HG03196 (cell line): ENCODE measurements at regions not wholly inside any gene's neighbourhood (a gene's known extent, or its start where the extent isn't known, plus 50 kb on each side); places are given as distances from the start of the nearest gene placed in this dataset.
"Not testable (repeated sequence)": the region's sequence is repeated elsewhere in the genome, so short reads cannot be mapped to it uniquely, and the experiment has no call there.

ENCODE experiments used
- ATAC-seq: cut with Tn5 transposase; IDR thresholded peaks from one replicate; pipeline ENCODE4 v1.9.1; 2021; ENCODE audit not compliant: unreplicated experiment

DNA sequence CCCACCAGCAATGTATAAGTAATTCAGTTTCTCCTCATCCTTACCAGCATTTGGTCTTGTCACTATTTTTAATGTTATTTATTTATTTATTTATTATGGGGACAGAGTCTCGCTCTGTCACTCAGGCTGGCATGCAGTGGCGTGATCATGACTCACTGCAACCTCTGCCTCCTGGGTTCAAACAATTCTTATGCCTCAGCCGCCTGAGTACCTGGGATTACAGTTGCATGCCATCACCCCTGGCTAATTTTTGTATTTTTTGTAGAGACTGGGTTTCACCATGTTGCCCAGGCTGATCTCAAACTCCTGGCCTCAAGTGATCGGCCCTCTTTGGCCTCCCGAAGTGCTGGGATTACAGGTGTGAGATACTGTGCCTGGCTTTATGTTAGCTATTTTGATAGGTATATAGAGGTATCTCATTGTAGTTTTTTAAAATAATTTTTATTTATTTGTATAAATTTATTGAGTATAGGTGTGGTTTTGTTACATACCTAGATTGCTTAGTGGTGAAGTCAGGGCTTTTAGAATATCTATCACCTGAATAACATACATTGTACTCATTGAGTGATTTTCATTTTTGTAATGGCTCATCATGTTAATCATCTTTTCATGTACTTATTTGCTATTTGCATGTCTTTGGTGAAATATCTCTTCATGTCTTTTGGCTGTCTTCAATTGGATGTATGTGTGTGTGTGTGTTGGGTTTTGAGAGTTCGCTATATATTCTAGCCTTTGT is 53.3 kb downstream of the TANC2 start:
- ATAC-seq: no peak

DNA sequence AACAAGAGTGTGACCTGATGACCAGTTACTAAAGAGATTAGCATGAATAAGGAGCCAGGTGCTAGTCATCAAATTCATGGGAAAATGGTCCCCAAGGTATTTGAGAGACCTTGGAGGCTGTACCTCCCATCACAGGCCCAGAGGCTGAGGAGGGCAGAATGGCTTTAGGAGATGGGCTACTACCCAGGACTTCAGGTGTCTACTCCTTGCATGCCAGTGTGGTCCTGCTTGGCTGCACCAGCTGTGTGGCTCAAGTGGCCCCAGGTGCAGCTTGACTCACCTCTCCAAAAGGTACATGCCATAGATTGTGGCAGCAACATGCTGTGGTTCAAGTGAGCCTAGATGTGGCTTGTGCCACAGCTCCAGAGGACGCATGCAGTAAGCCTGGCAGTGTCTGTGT is 56.5 kb downstream of the TANC2 start:
- no peak for ATAC-seq

DNA sequence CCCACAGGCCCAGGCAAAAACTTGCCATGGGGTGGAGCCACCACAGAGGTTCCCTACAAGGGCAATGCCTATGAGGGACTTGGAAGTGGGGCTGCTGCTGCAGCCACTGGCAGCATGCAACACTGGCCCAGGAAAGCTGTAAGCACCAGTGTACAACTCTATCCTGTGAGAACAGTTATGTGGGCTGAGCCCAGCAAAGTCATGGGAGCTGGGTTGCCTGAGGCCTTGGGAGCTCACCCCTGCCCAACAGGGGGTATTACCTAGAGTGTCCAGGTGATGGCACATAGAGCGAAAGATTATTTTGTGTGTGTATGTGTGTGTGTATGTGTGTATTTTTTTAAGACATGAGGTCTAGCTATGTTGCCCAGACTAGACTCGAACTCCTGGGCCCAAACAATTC is 57.0 kb downstream of the TANC2 start:
- ATAC-seq: no peak

- no peak for ATAC-seq
These were observed 58.2 kb downstream of the TANC2 start for GRCh38 chr17:63024201-63024600.

- no peak for ATAC-seq
These were observed 58.7 kb downstream of the TANC2 start for GRCh38 chr17:63024716-63025115.

- ATAC-seq: not testable (repeated sequence)
These were observed 59.6 kb downstream of the TANC2 start for GRCh38 chr17:63025637-63026036.

DNA sequence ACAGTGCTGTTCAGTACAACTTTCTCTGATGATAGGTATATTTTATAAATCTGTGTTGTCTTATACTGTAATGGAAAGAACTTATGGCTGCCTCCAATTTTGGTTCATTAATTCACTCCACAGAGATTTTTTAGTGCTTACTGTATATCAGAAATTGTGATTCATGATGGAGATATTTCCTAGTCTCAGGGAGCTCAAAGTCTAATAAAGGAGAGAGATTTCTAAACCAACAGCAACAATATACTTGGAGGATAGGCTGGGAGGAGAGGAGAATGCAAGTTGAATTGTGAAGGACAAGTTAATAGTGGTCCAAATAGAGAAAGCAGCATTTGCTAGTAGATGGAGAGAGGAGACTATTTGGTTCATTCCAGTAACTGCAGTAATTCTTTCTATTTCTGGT is 63.5 kb downstream of the TANC2 start:
- ATAC-seq: no peak

DNA sequence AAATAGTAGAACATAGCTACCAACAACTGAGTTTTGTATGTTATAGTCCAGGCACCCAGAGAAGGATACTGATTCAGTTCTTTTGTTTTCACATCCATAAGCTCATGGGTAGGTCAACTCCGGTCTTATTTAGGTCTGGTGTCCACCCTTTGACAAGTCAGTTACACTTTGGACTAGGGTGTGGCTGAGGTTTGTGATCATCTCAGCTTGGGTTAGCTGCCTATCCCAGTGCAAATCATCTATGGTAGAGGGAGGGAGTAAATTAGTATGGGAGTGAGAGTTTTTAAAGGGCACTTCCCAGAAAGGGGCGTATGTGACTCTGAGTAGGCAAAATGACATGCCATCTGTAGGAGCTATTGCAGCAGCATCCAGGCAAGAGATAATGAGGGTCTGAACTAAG is 66.1 kb downstream of the TANC2 start:
- ATAC-seq: no peak

GRCh38 chr17:63033142-63033541 is 67.1 kb downstream of the TANC2 start:
- no peak for ATAC-seq

- no peak for ATAC-seq
These were observed 69.2 kb downstream of the TANC2 start for GRCh38 chr17:63035271-63035670.

- no peak for ATAC-seq
These were observed 69.7 kb downstream of the TANC2 start for GRCh38 chr17:63035695-63036094.

DNA sequence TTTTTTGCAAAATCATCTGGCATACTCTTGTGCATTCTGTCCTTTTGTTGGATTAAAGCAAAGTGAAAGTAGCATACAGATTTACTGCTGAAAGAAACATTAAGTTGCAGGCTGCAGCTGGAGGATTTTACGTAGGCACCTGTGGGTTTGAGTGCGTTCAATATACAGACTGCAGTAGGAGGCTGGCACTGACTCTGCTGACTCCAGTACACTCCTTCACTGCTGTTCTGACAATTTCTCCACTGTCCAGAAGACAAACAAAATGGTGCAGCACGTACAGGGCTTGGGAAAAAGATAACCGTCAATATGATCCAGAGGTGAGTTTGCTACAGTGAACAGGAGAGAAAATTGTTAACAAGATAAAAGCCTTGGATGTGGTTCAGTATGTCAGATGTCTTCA is 73.3 kb downstream of the TANC2 start:
- no peak for ATAC-seq

DNA sequence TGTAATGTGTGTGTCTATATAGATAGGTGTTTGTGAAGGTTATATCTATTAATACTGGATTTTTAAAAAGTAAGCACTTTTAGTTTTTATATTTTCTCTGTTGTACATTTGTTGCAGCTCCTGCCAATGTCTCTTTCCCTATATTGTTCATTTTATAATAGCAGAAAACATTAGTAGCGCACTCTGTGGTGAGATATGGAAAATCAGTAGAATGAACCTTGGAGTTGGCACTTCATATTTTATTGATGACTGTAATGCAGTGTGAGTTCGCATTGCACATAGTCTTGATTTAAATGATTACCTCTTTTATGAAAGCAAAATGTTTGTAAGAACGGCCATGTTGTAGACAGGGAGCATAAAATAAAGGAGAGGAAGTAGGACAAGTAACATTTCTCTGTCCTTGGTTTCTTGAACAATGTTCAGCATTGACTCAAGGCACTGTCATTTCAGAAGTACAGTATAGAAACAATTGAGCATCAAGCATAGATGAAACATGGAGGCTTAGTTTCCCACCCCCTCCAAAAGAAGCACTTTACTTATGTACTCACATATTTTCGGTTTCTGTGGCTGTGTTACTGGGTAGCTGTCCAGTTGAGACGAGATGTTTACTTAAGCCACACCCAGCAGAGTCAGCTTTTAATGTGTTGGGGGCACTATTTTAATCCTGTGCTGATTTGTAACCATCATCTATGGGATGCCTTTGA is 74.0 kb downstream of the TANC2 start:
- ATAC-seq: no peak

DNA sequence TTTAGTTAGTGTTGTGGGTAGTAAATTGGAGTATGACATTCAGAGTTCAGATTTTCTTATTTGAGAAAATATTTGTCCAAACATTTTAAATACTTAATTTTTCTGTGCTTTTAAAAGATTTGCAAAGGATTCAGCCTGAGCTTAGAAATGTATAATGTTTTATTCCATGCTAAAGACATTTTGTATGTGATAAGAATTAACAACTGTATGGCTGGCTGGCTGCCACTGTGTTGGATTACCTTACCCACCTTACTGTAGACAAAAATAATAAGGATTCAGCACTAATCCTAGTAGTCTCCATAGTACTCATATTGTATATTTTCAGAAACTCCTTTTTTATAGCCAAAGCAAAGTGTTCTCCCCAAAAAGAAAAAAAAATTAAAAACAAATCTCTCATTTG is 74.8 kb downstream of the TANC2 start:
- no peak for ATAC-seq

- ATAC-seq: no peak
These were observed 75.2 kb downstream of the TANC2 start for GRCh38 chr17:63041251-63041650.

- no peak for ATAC-seq
These were observed 75.7 kb downstream of the TANC2 start for GRCh38 chr17:63041722-63042121.

DNA sequence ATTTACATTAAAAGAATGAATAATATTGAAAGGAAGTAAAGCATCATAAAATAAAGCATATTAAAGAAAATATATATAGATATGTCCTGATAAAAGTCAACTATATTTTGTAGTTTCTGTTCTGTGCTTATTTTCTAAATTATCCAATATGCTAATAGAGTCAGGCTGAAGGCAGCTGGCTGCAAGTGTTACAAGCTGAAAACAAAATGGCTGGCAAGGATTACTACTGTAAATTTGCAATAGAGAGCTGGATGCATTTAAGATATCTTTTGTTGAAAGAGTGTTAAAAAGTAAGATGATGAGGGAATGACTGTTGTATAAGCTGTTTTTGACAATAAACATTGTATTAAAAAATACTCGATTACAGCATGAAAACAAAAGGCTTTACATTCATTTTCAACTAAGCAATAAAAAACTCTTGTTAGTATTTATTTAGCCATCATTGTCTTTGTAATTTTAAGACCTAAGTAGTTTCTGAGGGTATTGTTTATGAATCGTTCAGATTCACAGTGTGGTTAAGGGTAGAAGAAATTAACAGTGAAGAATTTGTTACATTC is 76.3 kb downstream of the TANC2 start:
- ATAC-seq: no peak

DNA sequence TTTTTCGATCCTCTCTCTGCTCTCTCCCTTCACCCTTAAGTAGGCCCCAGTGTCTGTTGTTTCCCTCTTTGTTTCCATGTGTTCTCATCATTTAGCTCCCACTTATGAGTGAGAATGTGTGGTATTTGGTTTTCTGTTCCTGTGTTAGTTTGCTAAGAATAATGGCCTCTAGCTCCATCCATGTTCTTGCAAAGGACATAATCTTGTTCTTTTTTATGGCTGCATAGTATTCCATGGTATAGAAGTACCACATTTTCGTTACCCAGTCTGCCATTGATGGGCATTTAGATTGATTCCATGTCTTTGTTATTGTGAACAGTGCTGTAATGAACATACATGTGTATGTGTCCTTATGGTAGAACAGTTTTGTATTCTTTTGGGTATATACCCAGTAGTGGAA is 91.5 kb downstream of the TANC2 start:
- not testable (repeated sequence) for ATAC-seq

DNA sequence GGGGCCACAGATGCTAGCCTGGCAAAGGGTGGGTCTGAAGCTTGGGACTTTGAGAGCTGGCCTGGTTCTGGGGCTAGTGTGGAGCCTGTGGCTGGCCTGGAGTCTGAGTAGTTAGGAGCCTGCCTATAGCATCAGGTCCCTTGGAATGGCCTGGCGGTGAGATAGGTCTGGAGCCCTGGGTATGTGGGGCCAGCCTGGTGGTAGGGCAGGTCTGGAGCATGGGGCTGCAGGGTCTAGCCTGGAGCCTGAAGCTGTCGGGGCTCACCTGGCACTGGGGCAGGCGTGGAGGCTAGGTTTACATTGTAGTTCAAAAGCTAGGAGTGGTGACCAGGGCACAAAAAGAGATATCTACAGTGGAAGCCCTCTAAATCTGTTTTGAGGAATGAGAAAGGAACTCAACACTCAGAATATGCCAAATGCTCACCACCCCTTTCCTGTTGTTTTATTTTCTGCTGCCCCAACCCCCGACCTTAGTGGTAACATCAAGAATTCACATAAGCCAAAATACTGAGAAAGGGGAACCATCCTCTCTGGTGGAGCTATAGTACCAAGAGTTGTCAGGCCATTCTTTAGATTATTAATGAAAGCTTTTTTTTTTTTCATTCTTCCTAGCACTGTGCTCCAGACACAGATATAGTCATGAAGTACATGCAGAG is 100.3 kb downstream of the TANC2 start:
- ATAC-seq: no peak

GRCh38 chr17:63069245-63069644 is 103.2 kb downstream of the TANC2 start:
- no peak for ATAC-seq

GRCh38 chr17:63070031-63070430 is 104.0 kb downstream of the TANC2 start:
- no peak for ATAC-seq

GRCh38 chr17:63071797-63072196 is 105.8 kb downstream of the TANC2 start:
- ATAC-seq: no peak
